H1 (cell line): ENCODE measurements at regions not wholly inside any gene's neighbourhood (a gene's known extent, or its start where the extent isn't known, plus 50 kb on each side); places are given as distances from the start of the nearest gene placed in this dataset.

Experiments used
- CTBP2 ChIP-seq: IDR thresholded peaks from 2 replicates; pipeline ENCODE4 v1.7.0; 2011; ENCODE audit warnings: borderline replicate concordance, mild to moderate bottlenecking, moderate library complexity, mixed read lengths, low read length; ENCODE audit not compliant: insufficient read depth, insufficient read length
- MAFK ChIP-seq: IDR thresholded peaks from 2 replicates; pipeline ENCODE4 v1.6.1; 2012; ENCODE audit warnings: low read depth, mild to moderate bottlenecking, improper control_type of control experiment, low read length
- PHF8 ChIP-seq: fragments of 200-600 bp; sonication (generic); conservative IDR thresholded peaks from 2 replicates; pipeline ENCODE4 v1.7.1; 2012; ENCODE audit warnings: low read depth, mild to moderate bottlenecking, inconsistent platforms, low read length, moderate library complexity
- POLR2A ChIP-seq, 2 experiments: IDR thresholded peaks; 1 replicate in 1 of 2; 2 replicates in 1 of 2; pipeline ENCODE4 v1.6.1; 2011; ENCODE audit warnings: low read depth in 2 of 2, low read length in 2 of 2, mild to moderate bottlenecking in 2 of 2; ENCODE audit errors: control extremely low read depth in 1 of 2
- TF ChIP-seq, protein P1 (sequence below): fragments of 300-600 bp; sonication (generic); IDR thresholded peaks from 2 replicates; pipeline ENCODE4 v1.7.1; 2012; ENCODE audit warnings: low read length, moderate library complexity, mild to moderate bottlenecking, inconsistent platforms; ENCODE audit not compliant: insufficient replicate concordance
- TF ChIP-seq, protein P2 (sequence below): IDR thresholded peaks from 2 replicates; pipeline ENCODE4 v1.6.1; 2012; ENCODE audit warnings: inconsistent platforms

DNA sequence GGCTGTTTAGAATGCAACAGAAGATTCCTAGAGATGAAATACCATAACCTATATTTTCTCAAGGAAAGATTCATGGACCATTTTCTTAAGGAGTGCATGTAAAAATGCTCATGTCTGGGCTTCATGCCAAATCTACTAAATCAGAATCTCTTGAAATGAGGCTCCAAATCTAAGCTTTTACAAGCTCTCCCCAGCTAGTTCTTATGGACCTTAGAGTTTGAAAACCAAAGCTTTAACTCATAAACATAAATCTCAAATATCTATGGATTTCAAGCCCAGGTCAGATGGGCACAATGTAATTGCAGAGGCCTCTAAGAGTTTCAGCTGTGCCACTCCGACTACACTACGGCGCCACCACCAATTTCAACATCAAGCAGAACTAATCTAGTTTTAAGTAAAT, 117.3 kb upstream of the CAND1 start (continued):
- TF ChIP-seq, protein P1, sequence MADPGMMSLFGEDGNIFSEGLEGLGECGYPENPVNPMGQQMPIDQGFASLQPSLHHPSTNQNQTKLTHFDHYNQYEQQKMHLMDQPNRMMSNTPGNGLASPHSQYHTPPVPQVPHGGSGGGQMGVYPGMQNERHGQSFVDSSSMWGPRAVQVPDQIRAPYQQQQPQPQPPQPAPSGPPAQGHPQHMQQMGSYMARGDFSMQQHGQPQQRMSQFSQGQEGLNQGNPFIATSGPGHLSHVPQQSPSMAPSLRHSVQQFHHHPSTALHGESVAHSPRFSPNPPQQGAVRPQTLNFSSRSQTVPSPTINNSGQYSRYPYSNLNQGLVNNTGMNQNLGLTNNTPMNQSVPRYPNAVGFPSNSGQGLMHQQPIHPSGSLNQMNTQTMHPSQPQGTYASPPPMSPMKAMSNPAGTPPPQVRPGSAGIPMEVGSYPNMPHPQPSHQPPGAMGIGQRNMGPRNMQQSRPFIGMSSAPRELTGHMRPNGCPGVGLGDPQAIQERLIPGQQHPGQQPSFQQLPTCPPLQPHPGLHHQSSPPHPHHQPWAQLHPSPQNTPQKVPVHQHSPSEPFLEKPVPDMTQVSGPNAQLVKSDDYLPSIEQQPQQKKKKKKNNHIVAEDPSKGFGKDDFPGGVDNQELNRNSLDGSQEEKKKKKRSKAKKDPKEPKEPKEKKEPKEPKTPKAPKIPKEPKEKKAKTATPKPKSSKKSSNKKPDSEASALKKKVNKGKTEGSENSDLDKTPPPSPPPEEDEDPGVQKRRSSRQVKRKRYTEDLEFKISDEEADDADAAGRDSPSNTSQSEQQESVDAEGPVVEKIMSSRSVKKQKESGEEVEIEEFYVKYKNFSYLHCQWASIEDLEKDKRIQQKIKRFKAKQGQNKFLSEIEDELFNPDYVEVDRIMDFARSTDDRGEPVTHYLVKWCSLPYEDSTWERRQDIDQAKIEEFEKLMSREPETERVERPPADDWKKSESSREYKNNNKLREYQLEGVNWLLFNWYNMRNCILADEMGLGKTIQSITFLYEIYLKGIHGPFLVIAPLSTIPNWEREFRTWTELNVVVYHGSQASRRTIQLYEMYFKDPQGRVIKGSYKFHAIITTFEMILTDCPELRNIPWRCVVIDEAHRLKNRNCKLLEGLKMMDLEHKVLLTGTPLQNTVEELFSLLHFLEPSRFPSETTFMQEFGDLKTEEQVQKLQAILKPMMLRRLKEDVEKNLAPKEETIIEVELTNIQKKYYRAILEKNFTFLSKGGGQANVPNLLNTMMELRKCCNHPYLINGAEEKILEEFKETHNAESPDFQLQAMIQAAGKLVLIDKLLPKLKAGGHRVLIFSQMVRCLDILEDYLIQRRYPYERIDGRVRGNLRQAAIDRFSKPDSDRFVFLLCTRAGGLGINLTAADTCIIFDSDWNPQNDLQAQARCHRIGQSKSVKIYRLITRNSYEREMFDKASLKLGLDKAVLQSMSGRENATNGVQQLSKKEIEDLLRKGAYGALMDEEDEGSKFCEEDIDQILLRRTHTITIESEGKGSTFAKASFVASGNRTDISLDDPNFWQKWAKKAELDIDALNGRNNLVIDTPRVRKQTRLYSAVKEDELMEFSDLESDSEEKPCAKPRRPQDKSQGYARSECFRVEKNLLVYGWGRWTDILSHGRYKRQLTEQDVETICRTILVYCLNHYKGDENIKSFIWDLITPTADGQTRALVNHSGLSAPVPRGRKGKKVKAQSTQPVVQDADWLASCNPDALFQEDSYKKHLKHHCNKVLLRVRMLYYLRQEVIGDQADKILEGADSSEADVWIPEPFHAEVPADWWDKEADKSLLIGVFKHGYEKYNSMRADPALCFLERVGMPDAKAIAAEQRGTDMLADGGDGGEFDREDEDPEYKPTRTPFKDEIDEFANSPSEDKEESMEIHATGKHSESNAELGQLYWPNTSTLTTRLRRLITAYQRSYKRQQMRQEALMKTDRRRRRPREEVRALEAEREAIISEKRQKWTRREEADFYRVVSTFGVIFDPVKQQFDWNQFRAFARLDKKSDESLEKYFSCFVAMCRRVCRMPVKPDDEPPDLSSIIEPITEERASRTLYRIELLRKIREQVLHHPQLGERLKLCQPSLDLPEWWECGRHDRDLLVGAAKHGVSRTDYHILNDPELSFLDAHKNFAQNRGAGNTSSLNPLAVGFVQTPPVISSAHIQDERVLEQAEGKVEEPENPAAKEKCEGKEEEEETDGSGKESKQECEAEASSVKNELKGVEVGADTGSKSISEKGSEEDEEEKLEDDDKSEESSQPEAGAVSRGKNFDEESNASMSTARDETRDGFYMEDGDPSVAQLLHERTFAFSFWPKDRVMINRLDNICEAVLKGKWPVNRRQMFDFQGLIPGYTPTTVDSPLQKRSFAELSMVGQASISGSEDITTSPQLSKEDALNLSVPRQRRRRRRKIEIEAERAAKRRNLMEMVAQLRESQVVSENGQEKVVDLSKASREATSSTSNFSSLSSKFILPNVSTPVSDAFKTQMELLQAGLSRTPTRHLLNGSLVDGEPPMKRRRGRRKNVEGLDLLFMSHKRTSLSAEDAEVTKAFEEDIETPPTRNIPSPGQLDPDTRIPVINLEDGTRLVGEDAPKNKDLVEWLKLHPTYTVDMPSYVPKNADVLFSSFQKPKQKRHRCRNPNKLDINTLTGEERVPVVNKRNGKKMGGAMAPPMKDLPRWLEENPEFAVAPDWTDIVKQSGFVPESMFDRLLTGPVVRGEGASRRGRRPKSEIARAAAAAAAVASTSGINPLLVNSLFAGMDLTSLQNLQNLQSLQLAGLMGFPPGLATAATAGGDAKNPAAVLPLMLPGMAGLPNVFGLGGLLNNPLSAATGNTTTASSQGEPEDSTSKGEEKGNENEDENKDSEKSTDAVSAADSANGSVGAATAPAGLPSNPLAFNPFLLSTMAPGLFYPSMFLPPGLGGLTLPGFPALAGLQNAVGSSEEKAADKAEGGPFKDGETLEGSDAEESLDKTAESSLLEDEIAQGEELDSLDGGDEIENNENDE, result no peak
- TF ChIP-seq MAFK, result no peak
- no peak for TF ChIP-seq CTBP2
- no peak for TF ChIP-seq POLR2A (IDR thresholded peaks at IDR 0.05; ENCODE audit: control extremely low read depth in 1 of 2, low read depth in 2 of 2, low read length in 2 of 2)
- TF ChIP-seq, protein P2, sequence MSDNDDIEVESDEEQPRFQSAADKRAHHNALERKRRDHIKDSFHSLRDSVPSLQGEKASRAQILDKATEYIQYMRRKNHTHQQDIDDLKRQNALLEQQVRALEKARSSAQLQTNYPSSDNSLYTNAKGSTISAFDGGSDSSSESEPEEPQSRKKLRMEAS, result no peak
- TF ChIP-seq PHF8, result no peak
